Fibroblast of villous mesenchyme (primary cell): ENCODE measurements at regions not wholly inside any gene's neighbourhood (a gene's known extent, or its start where the extent isn't known, plus 50 kb on each side); places are given as distances from the start of the nearest gene placed in this dataset.
"Not testable (repeated sequence)": the region's sequence is repeated elsewhere in the genome, so short reads cannot be mapped to it uniquely, and the experiment has no call there.

ENCODE experiments used
- DNase-seq: peaks from one replicate; pipeline ENCODE4 v3.0.0-alpha.2; 2010; ENCODE audit warnings: low read depth
- H3K4me3 ChIP-seq: 2 replicates; pipeline ENCODE4 v1.5.1; 2011; ENCODE audit warnings: low read depth, mild to moderate bottlenecking, low read length
- CTCF ChIP-seq: IDR thresholded peaks from 2 replicates; pipeline ENCODE4 v1.5.1; 2012; ENCODE audit warnings: low read depth, mild to moderate bottlenecking, low read length; ENCODE audit not compliant: insufficient read depth

GRCh38 chr15:75112278-75112847 lies 89.0 kb downstream of the PPCDC start:
- no peak for DNase-seq
- no peak overlapping the region for H3K4me3 ChIP-seq
- TF ChIP-seq CTCF, result no peak

GRCh38 chr15:75112848-75113492 lies 88.7 kb upstream of the C15orf39 start:
- DNase-seq, result no peak
- no peak overlapping the region for H3K4me3 ChIP-seq
- TF ChIP-seq CTCF, result no peak

- TF ChIP-seq CTCF, result no peak
- no peak overlapping the region for H3K4me3 ChIP-seq
- no peak for DNase-seq
Observed at GRCh38 chr15:75114327-75114726, 87.4 kb upstream of the C15orf39 start.

- DNase-seq, result no peak
- TF ChIP-seq CTCF, result no peak
- H3K4me3 ChIP-seq, result no peak overlapping the region
Observed at GRCh38 chr15:75114796-75115195, 86.9 kb upstream of the C15orf39 start.

- H3K4me3 ChIP-seq, DNase-seq: not testable (repeated sequence)
Observed at GRCh38 chr15:75115411-75115913, 86.2 kb upstream of the C15orf39 start.

GRCh38 chr15:75116143-75116542 lies 85.5 kb upstream of the C15orf39 start:
- not testable (repeated sequence) for H3K4me3 ChIP-seq, DNase-seq

GRCh38 chr15:75117993-75118392 lies 83.7 kb upstream of the C15orf39 start:
- H3K4me3 ChIP-seq, result no peak overlapping the region
- TF ChIP-seq CTCF, result no peak
- DNase-seq, result no peak

GRCh38 chr15:75119312-75119711 lies 82.4 kb upstream of the C15orf39 start:
- DNase-seq, H3K4me3 ChIP-seq: not testable (repeated sequence)
